ENCODE measurements at regions not wholly inside any gene's neighbourhood (a gene's known extent, or its start where the extent isn't known, plus 50 kb on each side); places are given as distances from the start of the nearest gene placed in this dataset.

- TF ChIP-seq EZH2 (IDR thresholded peaks at IDR 0.05; ENCODE audit: insufficient read depth, poor library complexity, severe bottlenecking) (no peak), EZH2phosphoT487 (IDR thresholded peaks at IDR 0.05; ENCODE audit: insufficient read depth, low read depth) (no peak)
Observed at GRCh38 chr1:68796888-68797287, 300.0 kb upstream of the DEPDC1 start.

Data from GM23248 (cell line).